Keratinocyte (primary cell): ENCODE measurements at regions not wholly inside any gene's neighbourhood (a gene's known extent, or its start where the extent isn't known, plus 50 kb on each side); places are given as distances from the start of the nearest gene placed in this dataset.

Experiments used
- DNase-seq: peaks from one replicate; pipeline ENCODE4 v3.0.0-alpha.2; 2011; ENCODE audit warnings: low read depth, missing footprints, low spot score
- FAIRE-seq: peaks from 2 replicates; lab custom pipeline; 2011; peaks lifted over from hg19 to GRCh38; lab: Jason Lieb, UNC
- H2AFZ ChIP-seq: 2 replicates; pipeline ENCODE4 v1.6.0; 2012; ENCODE audit warnings: low read length, control low read depth, inconsistent platforms; ENCODE audit not compliant: control insufficient read depth
- H3K27ac ChIP-seq: 2 replicates; pipeline ENCODE4 v1.5.1; 2011; ENCODE audit warnings: low read length; ENCODE audit not compliant: control insufficient read depth, insufficient read depth
- H3K27me3 ChIP-seq: 3 replicates; pipeline ENCODE4 v1.6.0; 2011; ENCODE audit warnings: low read length; ENCODE audit not compliant: control insufficient read depth, insufficient read depth; ENCODE audit errors: extremely low read depth
- H3K36me3 ChIP-seq, 2 experiments: 2 replicates in 1 of 2; 3 replicates in 1 of 2; pipeline ENCODE4 v1.5.1; 2011; ENCODE audit warnings: low read length in 2 of 2, mild to moderate bottlenecking in 1 of 2; ENCODE audit not compliant: control insufficient read depth in 2 of 2, insufficient read depth in 2 of 2; ENCODE audit errors: extremely low read depth in 1 of 2
- H3K4me1 ChIP-seq: 3 replicates; pipeline ENCODE4 v1.5.1; 2011; ENCODE audit warnings: low read length; ENCODE audit not compliant: control insufficient read depth, insufficient read depth; ENCODE audit errors: extremely low read depth
- H3K4me2 ChIP-seq: 3 replicates; pipeline ENCODE4 v1.6.0; 2011; ENCODE audit warnings: low read depth, low read length; ENCODE audit not compliant: control insufficient read depth, insufficient read depth; ENCODE audit errors: extremely low read depth
- H3K4me3 ChIP-seq, 3 experiments: fragments of 200-600 bp in 1 of 3; sonication (generic) in 1 of 3; 2 replicates in 2 of 3; 3 replicates in 1 of 3; pipeline ENCODE4 v1.5.1; 2011 to 2016; ENCODE audit warnings: low read length in 3 of 3, mild to moderate bottlenecking in 3 of 3, control low read depth in 2 of 3, inconsistent platforms in 1 of 3, low read depth in 1 of 3, mixed read lengths in 1 of 3, mixed run types in 1 of 3, moderate library complexity in 1 of 3; ENCODE audit not compliant: control insufficient read depth in 2 of 3, insufficient read depth in 2 of 3; ENCODE audit errors: extremely low read depth in 1 of 3
- H3K79me2 ChIP-seq: 2 replicates; pipeline ENCODE4 v1.6.0; 2012; ENCODE audit warnings: low read length; ENCODE audit not compliant: control insufficient read depth, insufficient read depth
- H3K9ac ChIP-seq: 3 replicates; pipeline ENCODE4 v1.6.0; 2011; ENCODE audit warnings: low read length; ENCODE audit not compliant: control insufficient read depth, insufficient read depth; ENCODE audit errors: extremely low read depth
- H3K9me1 ChIP-seq: 3 replicates; pipeline ENCODE4 v1.6.0; 2011; ENCODE audit warnings: low read length; ENCODE audit not compliant: control insufficient read depth, insufficient read depth; ENCODE audit errors: extremely low read depth
- H3K9me3 ChIP-seq: 2 replicates; pipeline ENCODE4 v1.5.1; 2012; ENCODE audit warnings: low read depth, low read length; ENCODE audit not compliant: control insufficient read depth
- H4K20me1 ChIP-seq: 3 replicates; pipeline ENCODE4 v1.6.0; 2011; ENCODE audit warnings: low read length; ENCODE audit not compliant: control insufficient read depth, insufficient read depth; ENCODE audit errors: extremely low read depth
- EZH2 ChIP-seq: IDR thresholded peaks from one replicate; pipeline ENCODE4 v1.6.1; 2012; ENCODE audit warnings: inconsistent platforms, mild to moderate bottlenecking, low read length, moderate library complexity
- dilution Hi-C: fragments of 300-500 bp; cut with MboI; formaldehyde crosslinking; loops from one replicate; pipeline ENCODE4 v1.7.0; 2020; ENCODE audit warnings: low sequenced_read_pairs; ENCODE audit not compliant: extremely low pct_ligation_motif_present
- TF ChIP-seq, protein P1 (sequence below), 3 experiments: IDR thresholded peaks in 1 of 3; conservative IDR thresholded peaks in 1 of 3; optimal IDR thresholded peaks in 1 of 3; 2 replicates in 2 of 3; 3 replicates in 1 of 3; pipeline versions ENCODE3 to v1.5.1; 2011; ENCODE audit warnings: low read length in 3 of 3, mild to moderate bottlenecking in 3 of 3, moderate library complexity in 2 of 3, control low read depth in 1 of 3, inconsistent platforms in 1 of 3; ENCODE audit not compliant: insufficient read depth in 2 of 3; ENCODE audit errors: extremely low read depth in 1 of 3

DNA sequence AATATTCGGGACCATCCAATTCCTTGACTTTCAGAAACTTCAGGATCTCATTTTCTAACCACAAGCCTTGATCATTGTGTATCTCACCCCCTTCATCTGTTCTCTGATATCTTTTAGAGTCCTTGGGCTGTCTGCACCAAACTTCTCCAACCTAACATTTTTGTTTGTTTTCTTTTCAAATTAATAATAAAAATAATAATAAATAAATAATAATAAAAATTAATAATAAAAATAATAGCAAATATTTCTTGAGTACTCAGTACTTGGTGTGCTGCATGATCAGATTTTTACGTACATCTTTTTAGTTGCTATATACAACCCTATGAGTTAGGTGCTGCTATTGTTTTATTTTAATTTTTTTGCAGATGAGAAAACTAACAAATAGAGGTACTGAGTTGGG lies 70.2 kb upstream of the TPRG1 start:
- Histone ChIP-seq H3K9me1 (no peaks in the 10 kb centered on the region), H4K20me1 (no peaks in the 10 kb centered on the region), H3K4me2 (no peak overlapping the region), H3K9ac (no peak overlapping the region), H2AFZ (no peak overlapping the region), H3K27me3 (peaks cover 9% of the 10 kb centered on the region), H3K36me3 (no peaks in the 10 kb centered on the region), H3K27ac (no peak overlapping the region), H3K4me3 (no peak overlapping the region), H3K79me2 (no peaks in the 10 kb centered on the region), H3K9me3 (no peaks in the 10 kb centered on the region), H3K4me1 (no peaks in the 10 kb centered on the region)
- FAIRE-seq: no peak
- no peak for DNase-seq
- TF ChIP-seq, protein P1, sequence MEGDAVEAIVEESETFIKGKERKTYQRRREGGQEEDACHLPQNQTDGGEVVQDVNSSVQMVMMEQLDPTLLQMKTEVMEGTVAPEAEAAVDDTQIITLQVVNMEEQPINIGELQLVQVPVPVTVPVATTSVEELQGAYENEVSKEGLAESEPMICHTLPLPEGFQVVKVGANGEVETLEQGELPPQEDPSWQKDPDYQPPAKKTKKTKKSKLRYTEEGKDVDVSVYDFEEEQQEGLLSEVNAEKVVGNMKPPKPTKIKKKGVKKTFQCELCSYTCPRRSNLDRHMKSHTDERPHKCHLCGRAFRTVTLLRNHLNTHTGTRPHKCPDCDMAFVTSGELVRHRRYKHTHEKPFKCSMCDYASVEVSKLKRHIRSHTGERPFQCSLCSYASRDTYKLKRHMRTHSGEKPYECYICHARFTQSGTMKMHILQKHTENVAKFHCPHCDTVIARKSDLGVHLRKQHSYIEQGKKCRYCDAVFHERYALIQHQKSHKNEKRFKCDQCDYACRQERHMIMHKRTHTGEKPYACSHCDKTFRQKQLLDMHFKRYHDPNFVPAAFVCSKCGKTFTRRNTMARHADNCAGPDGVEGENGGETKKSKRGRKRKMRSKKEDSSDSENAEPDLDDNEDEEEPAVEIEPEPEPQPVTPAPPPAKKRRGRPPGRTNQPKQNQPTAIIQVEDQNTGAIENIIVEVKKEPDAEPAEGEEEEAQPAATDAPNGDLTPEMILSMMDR (optimal IDR thresholded peaks at IDR 0.05 in 1 of 3, IDR thresholded peaks at IDR 0.05 in 1 of 3, conservative IDR thresholded peaks at IDR 0.05 in 1 of 3; ENCODE audit: extremely low read depth in 1 of 3, insufficient read depth in 2 of 3, low read length in 3 of 3): no peak
- no peak for TF ChIP-seq EZH2
- dilution Hi-C loops: no loop called here

DNA sequence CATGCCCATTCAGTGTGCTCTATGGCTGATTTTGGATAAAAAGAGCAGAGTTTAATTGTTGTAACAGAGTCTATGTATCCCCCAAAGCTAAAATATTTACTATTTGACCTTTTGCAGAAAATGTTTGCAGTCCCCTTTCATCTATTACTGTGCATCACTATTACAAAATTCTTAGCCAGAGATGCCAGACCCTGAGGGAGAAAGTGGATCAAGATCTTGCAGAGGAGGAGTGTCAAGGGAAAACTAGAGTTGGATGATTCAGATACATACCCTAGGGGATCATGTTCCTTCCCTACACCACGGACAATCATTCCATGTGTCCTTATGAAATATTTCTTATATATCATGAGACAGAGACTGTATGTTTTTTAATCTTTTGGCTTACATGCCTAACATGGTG lies 68.6 kb upstream of the TPRG1 start:
- H3K4me3 ChIP-seq: no peak overlapping the region
- FAIRE-seq (no peak), DNase-seq (no peak)
- no peak for TF ChIP-seq EZH2
- TF ChIP-seq, protein P1 (optimal IDR thresholded peaks at IDR 0.05 in 1 of 3, IDR thresholded peaks at IDR 0.05 in 1 of 3, conservative IDR thresholded peaks at IDR 0.05 in 1 of 3; ENCODE audit: extremely low read depth in 1 of 3, insufficient read depth in 2 of 3, low read length in 3 of 3): no peak
- H3K27me3 ChIP-seq: peaks cover 9% of the 10 kb centered on the region
- no peaks in the 10 kb centered on the region for H4K20me1 ChIP-seq
- H3K9ac ChIP-seq: no peak overlapping the region
- no peaks in the 10 kb centered on the region for H3K9me1 ChIP-seq
- no peak overlapping the region for H3K27ac ChIP-seq
- H3K36me3 ChIP-seq: no peaks in the 10 kb centered on the region
- H3K79me2 ChIP-seq: no peaks in the 10 kb centered on the region
- dilution Hi-C loops: no loop called here
- H3K4me1 ChIP-seq: no peaks in the 10 kb centered on the region
- no peaks in the 10 kb centered on the region for H3K9me3 ChIP-seq
- H2AFZ ChIP-seq: no peak overlapping the region
- no peak overlapping the region for H3K4me2 ChIP-seq
